ENCODE measurements at regions not wholly inside any gene's neighbourhood (a gene's known extent, or its start where the extent isn't known, plus 50 kb on each side); places are given as distances from the start of the nearest gene placed in this dataset.

- H4K20me1 ChIP-seq (ENCODE audit: insufficient read depth, low read length): no peaks in the 10 kb centered on the region
- no peak overlapping the region for H3K4me2 ChIP-seq (ENCODE audit: low read depth, low read length)
- no peaks in the 10 kb centered on the region for H3K9me3 ChIP-seq (replicated peaks; ENCODE audit: insufficient read depth, low read length)
- no peaks in the 10 kb centered on the region for H3K27me3 ChIP-seq (replicated peaks; ENCODE audit: insufficient read depth, low read length)
- no peaks in the 10 kb centered on the region for H3K9me2 ChIP-seq (replicated peaks; ENCODE audit: insufficient read depth, low read length)
- no peak for TF ChIP-seq EZH2 (optimal IDR thresholded peaks at IDR 0.05; ENCODE audit: low read depth, low read length)
- no peak for TF ChIP-seq EZH2phosphoT487 (IDR thresholded peaks at IDR 0.05; ENCODE audit: low read length)
- TF ChIP-seq CTCF (IDR thresholded peaks at IDR 0.05; ENCODE audit: low read length): no peak
- no peak for DNase-seq
- H3K79me2 ChIP-seq (ENCODE audit: low read length): no peaks in the 10 kb centered on the region
- H2AFZ ChIP-seq (ENCODE audit: low read length): no peak overlapping the region
- H3F3A ChIP-seq (ENCODE audit: insufficient read depth, low read length): peaks cover 11% of the 10 kb centered on the region; the same call in 1 of the 2 replicates
- no peak overlapping the region for H3K27ac ChIP-seq (ENCODE audit: low read length)
- no peaks in the 10 kb centered on the region for H3K36me3 ChIP-seq (replicated peaks; ENCODE audit: insufficient read depth, low read length)
- no peak overlapping the region for H3K4me3 ChIP-seq (ENCODE audit: low read length)
- no peak overlapping the region for H3K9ac ChIP-seq (ENCODE audit: low read length)
- peaks cover 26% of the 10 kb centered on the region for H3K4me1 ChIP-seq (ENCODE audit: low read length)
Observed at GRCh38 chr9:81082221-81082620, 607.1 kb downstream of the TLE1 start.

- Histone ChIP-seq H2AFZ (ENCODE audit: low read length) (no peak overlapping the region), H3K27ac (ENCODE audit: low read length) (no peak overlapping the region), H3K4me2 (ENCODE audit: low read depth, low read length) (no peak overlapping the region), H3F3A (ENCODE audit: insufficient read depth, low read length) (peaks cover 11% of the 10 kb centered on the region; the same call in 1 of the 2 replicates), H3K36me3 (replicated peaks; ENCODE audit: insufficient read depth, low read length) (no peaks in the 10 kb centered on the region), H3K27me3 (replicated peaks; ENCODE audit: insufficient read depth, low read length) (no peaks in the 10 kb centered on the region), H3K9me3 (replicated peaks; ENCODE audit: insufficient read depth, low read length) (no peaks in the 10 kb centered on the region), H3K4me1 (ENCODE audit: low read length) (peaks cover 27% of the 10 kb centered on the region), H3K79me2 (ENCODE audit: low read length) (no peaks in the 10 kb centered on the region), H3K9ac (ENCODE audit: low read length) (no peak overlapping the region), H3K4me3 (ENCODE audit: low read length) (no peak overlapping the region), H4K20me1 (ENCODE audit: insufficient read depth, low read length) (no peaks in the 10 kb centered on the region), H3K9me2 (replicated peaks; ENCODE audit: insufficient read depth, low read length) (no peaks in the 10 kb centered on the region)
- TF ChIP-seq EZH2phosphoT487 (IDR thresholded peaks at IDR 0.05; ENCODE audit: low read length) (no peak), EZH2 (optimal IDR thresholded peaks at IDR 0.05; ENCODE audit: low read depth, low read length) (no peak), CTCF (IDR thresholded peaks at IDR 0.05; ENCODE audit: low read length) (no peak)
- DNase-seq: no peak
Observed at GRCh38 chr9:81080900-81081299, 608.4 kb downstream of the TLE1 start.

- H3K79me2 ChIP-seq (ENCODE audit: low read length): no peaks in the 10 kb centered on the region
- no peak overlapping the region for H2AFZ ChIP-seq (ENCODE audit: low read length)
- H3K27ac ChIP-seq (ENCODE audit: low read length): no peak overlapping the region
- H3K4me3 ChIP-seq (ENCODE audit: low read length): no peak overlapping the region
- H3K4me2 ChIP-seq (ENCODE audit: low read depth, low read length): no peak overlapping the region
- H3K9ac ChIP-seq (ENCODE audit: low read length): no peak overlapping the region
- DNase-seq: no peak
- peaks cover 27% of the 10 kb centered on the region for H3K4me1 ChIP-seq (ENCODE audit: low read length)
- no peaks in the 10 kb centered on the region for H3K9me2 ChIP-seq (replicated peaks; ENCODE audit: insufficient read depth, low read length)
- TF ChIP-seq EZH2phosphoT487 (IDR thresholded peaks at IDR 0.05; ENCODE audit: low read length) (no peak), CTCF (IDR thresholded peaks at IDR 0.05; ENCODE audit: low read length) (no peak)
- no peaks in the 10 kb centered on the region for H3K27me3 ChIP-seq (replicated peaks; ENCODE audit: insufficient read depth, low read length)
- H4K20me1 ChIP-seq (ENCODE audit: insufficient read depth, low read length): no peaks in the 10 kb centered on the region
- no peaks in the 10 kb centered on the region for H3K36me3 ChIP-seq (replicated peaks; ENCODE audit: insufficient read depth, low read length)
- peaks cover 11% of the 10 kb centered on the region; the same call in 1 of the 2 replicates for H3F3A ChIP-seq (ENCODE audit: insufficient read depth, low read length)
- H3K9me3 ChIP-seq (replicated peaks; ENCODE audit: insufficient read depth, low read length): no peaks in the 10 kb centered on the region
Observed at GRCh38 chr9:81080185-81080584, 609.2 kb downstream of the TLE1 start.
